Right lobe of liver (tissue), 6 donors: ENCODE measurements at regions not wholly inside any gene's neighbourhood (a gene's known extent, or its start where the extent isn't known, plus 50 kb on each side); places are given as distances from the start of the nearest gene placed in this dataset.

Experiments
- ATAC-seq, 4 donors: fragments of 200-7000 bp; cut with Tn5 transposase; one replicate each; pipeline ENCODE4 v1.9.1; 2020; ENCODE audit warnings: mild to moderate bottlenecking in 4 of 4, moderate library complexity in 4 of 4
- DNase-seq, 3 donors: peaks; one replicate each; pipeline ENCODE4 v3.0.0-alpha.2; 2020
- H3K27ac ChIP-seq, 3 donors: fragments of 200-600 bp; one replicate each; pipeline ENCODE4 v1.8.0; 2022
- H3K27me3 ChIP-seq, 2 donors: fragments of 200-600 bp; one replicate each; pipeline ENCODE4 v1.8.0; 2022
- H3K36me3 ChIP-seq, 4 donors: fragments of 200-600 bp; sonication (generic) in 1 of 4; one replicate each; pipeline versions ENCODE4 v1.5.1 to v1.8.0; 2017 to 2022; ENCODE audit warnings: control low read depth in 1 of 4
- H3K4me1 ChIP-seq, 4 donors: fragments of 200-600 bp; sonication (generic) in 1 of 4; one replicate each; pipeline versions ENCODE4 v1.5.1 to v1.8.0; 2017 to 2022; ENCODE audit warnings: control low read depth in 1 of 4
- H3K4me3 ChIP-seq, 3 donors: fragments of 200-600 bp; one replicate each; pipeline ENCODE4 v1.8.0; 2022
- H3K9me3 ChIP-seq, 4 donors: fragments of 200-600 bp; sonication (generic) in 1 of 4; one replicate each; pipeline versions ENCODE4 v1.5.1 to v1.8.0; 2017 to 2022; ENCODE audit warnings: control low read depth in 1 of 4
- CTCF ChIP-seq, 4 donors: fragments of 200-600 bp in 3 of 4; fragments of 450-650 bp in 1 of 4; IDR thresholded peaks; one replicate each; pipeline versions ENCODE4 v1.5.1 to v1.8.0; 2016 to 2022; ENCODE audit warnings: antibody characterized with exemption in 4 of 4, mild to moderate bottlenecking in 2 of 4
- POLR2A ChIP-seq: fragments of 450-650 bp; IDR thresholded peaks from one replicate; pipeline ENCODE4 v1.6.1; 2017; ENCODE audit warnings: antibody characterized with exemption, mild to moderate bottlenecking
- WGBS: methylation state at CpG from one replicate; pipeline ENCODE4 v1.1.6; 2018; ENCODE audit warnings: low coverage, low lambda C conversion rate; ENCODE audit not compliant: insufficient coverage; ENCODE audit errors: missing lambda C conversion rate; 5-methylcytosine and 5-hydroxymethylcytosine counted together
- intact Hi-C, 2 donors: fragments of 100-400 bp; cut with DNase I; formaldehyde crosslinking; loops; one replicate each; pipeline versions ENCODE4 v1.11.2 to v1.14.1; 2022
- donor health status: DM: no; HTN: yes; CAD: no.
- donor health status: DM: no; HTN: no; CAD: no.
- donor health status: DM: no; HTN: no; CAD: no.
- donor health status: DM: no; HTN: yes; CAD: no.
- donor health status: DM: no; HTN: yes; CAD: no.

GRCh38 chr13:21965095-21965494 is 294.2 kb downstream of the FGF9 start:
- H3K36me3 ChIP-seq: no peaks in the 10 kb centered on the region
- TF ChIP-seq CTCF (IDR thresholded peaks at IDR 0.05): no peak
- no peak for TF ChIP-seq POLR2A
- 59% methylated on average over 7 of the region's 14 CpGs for WGBS
- H3K9me3 ChIP-seq: no peaks in the 10 kb centered on the region
- no peaks in the 10 kb centered on the region for H3K27me3 ChIP-seq
- H3K4me1 ChIP-seq: no peaks in the 10 kb centered on the region
- no peak overlapping the region for H3K4me3 ChIP-seq
- H3K27ac ChIP-seq: no peak overlapping the region
- intact Hi-C loops: no loop called here
- no peak for DNase-seq
- no peak for ATAC-seq

- 68% methylated on average over 4 of the region's 4 CpGs for WGBS
- intact Hi-C loops: no loop called here
- DNase-seq (no peak), ATAC-seq (no peak)
- Histone ChIP-seq H3K36me3 (no peaks in the 10 kb centered on the region), H3K27ac (no peak overlapping the region), H3K4me1 (no peaks in the 10 kb centered on the region), H3K9me3 (no peaks in the 10 kb centered on the region), H3K4me3 (no peak overlapping the region), H3K27me3 (no peaks in the 10 kb centered on the region)
- no peak for TF ChIP-seq POLR2A
- TF ChIP-seq CTCF (IDR thresholded peaks at IDR 0.05): no peak
Measured at GRCh38 chr13:21966014-21966413, 295.1 kb downstream of the FGF9 start.

- Histone ChIP-seq H3K27me3 (no peaks in the 10 kb centered on the region), H3K4me3 (no peak overlapping the region), H3K27ac (no peak overlapping the region), H3K9me3 (no peaks in the 10 kb centered on the region), H3K4me1 (no peaks in the 10 kb centered on the region), H3K36me3 (no peaks in the 10 kb centered on the region)
- no peak for TF ChIP-seq CTCF (IDR thresholded peaks at IDR 0.05)
- TF ChIP-seq POLR2A: no peak
- WGBS: 53% methylated on average over 1 of the region's 1 CpG
- ATAC-seq (no peak), DNase-seq (no peak)
- intact Hi-C loops: no loop called here
Measured at GRCh38 chr13:21967871-21968270, 297.0 kb downstream of the FGF9 start.

- Histone ChIP-seq H3K27me3 (no peaks in the 10 kb centered on the region), H3K4me1 (no peaks in the 10 kb centered on the region), H3K9me3 (no peaks in the 10 kb centered on the region), H3K4me3 (no peak overlapping the region), H3K27ac (no peak overlapping the region), H3K36me3 (no peaks in the 10 kb centered on the region)
- intact Hi-C loops: no loop called here
- no peak for ATAC-seq
- no peak for TF ChIP-seq POLR2A
- no peak for TF ChIP-seq CTCF (IDR thresholded peaks at IDR 0.05)
- 96% methylated on average over 4 of the region's 7 CpGs for WGBS
- no peak for DNase-seq
Measured at GRCh38 chr13:21970172-21970571, 299.3 kb downstream of the FGF9 start.

- H3K9me3 ChIP-seq: no peaks in the 10 kb centered on the region
- no peaks in the 10 kb centered on the region for H3K4me1 ChIP-seq
- no peak overlapping the region for H3K4me3 ChIP-seq
- TF ChIP-seq CTCF (IDR thresholded peaks at IDR 0.05): no peak
- DNase-seq (no peak), ATAC-seq (no peak)
- 81% methylated on average over 4 of the region's 4 CpGs for whole genome bisulfite sequencing
- intact Hi-C loops: no loop called here
- H3K27me3 ChIP-seq: no peaks in the 10 kb centered on the region
- no peak overlapping the region for H3K27ac ChIP-seq
- no peaks in the 10 kb centered on the region for H3K36me3 ChIP-seq
Measured at GRCh38 chr13:21970918-21971317, 300.0 kb downstream of the FGF9 start.
